MG63 (cell line): ENCODE measurements at regions not wholly inside any gene's neighbourhood (a gene's known extent, or its start where the extent isn't known, plus 50 kb on each side); places are given as distances from the start of the nearest gene placed in this dataset.
"Not testable (repeated sequence)": the region's sequence is repeated elsewhere in the genome, so short reads cannot be mapped to it uniquely, and the experiment has no call there.

Experiments
- DNase-seq: peaks from one replicate; pipeline ENCODE4 v3.0.0-alpha.2; 2020
- H3K27me3 ChIP-seq: fragments of 250-450 bp; sonication (Bioruptor Pico); 2 replicates; pipeline ENCODE4 v1.5.1; 2020; ENCODE audit warnings: mild to moderate bottlenecking, moderate library complexity
- H3K36me3 ChIP-seq: fragments of 250-450 bp; sonication (Bioruptor Pico); 2 replicates; pipeline ENCODE4 v1.5.1; 2020; ENCODE audit warnings: mild to moderate bottlenecking, moderate library complexity
- H3K4me3 ChIP-seq: fragments of 250-450 bp; sonication (Bioruptor Pico); 2 replicates; pipeline ENCODE4 v1.5.1; 2020; ENCODE audit warnings: mild to moderate bottlenecking, moderate library complexity
- H3K9me3 ChIP-seq: fragments of 250-450 bp; sonication (Bioruptor Pico); 2 replicates; pipeline ENCODE4 v1.5.1; 2020; ENCODE audit warnings: mild to moderate bottlenecking, moderate library complexity

GRCh38 chr4:66023061-66023460, 352.8 kb upstream of the EPHA5 start:
- no peak overlapping the region for H3K4me3 ChIP-seq
- H3K9me3 ChIP-seq, result no peaks in the 10 kb centered on the region
- DNase-seq, result no peak
- H3K36me3 ChIP-seq, result no peaks in the 10 kb centered on the region
- no peaks in the 10 kb centered on the region for H3K27me3 ChIP-seq

GRCh38 chr4:66017671-66018070, 347.4 kb upstream of the EPHA5 start:
- Histone ChIP-seq H3K36me3 (no peaks in the 10 kb centered on the region), H3K4me3 (no peak overlapping the region), H3K9me3 (no peaks in the 10 kb centered on the region), H3K27me3 (no peaks in the 10 kb centered on the region)
- DNase-seq, result no peak

GRCh38 chr4:66016240-66016639, 346.0 kb upstream of the EPHA5 start:
- Histone ChIP-seq H3K4me3 (no peak overlapping the region), H3K27me3 (no peaks in the 10 kb centered on the region), H3K36me3 (no peaks in the 10 kb centered on the region), H3K9me3 (no peaks in the 10 kb centered on the region)
- no peak for DNase-seq

- no peaks in the 10 kb centered on the region for H3K27me3 ChIP-seq
- no peak overlapping the region for H3K4me3 ChIP-seq
- DNase-seq, result no peak
- H3K9me3 ChIP-seq, result no peaks in the 10 kb centered on the region
- no peaks in the 10 kb centered on the region for H3K36me3 ChIP-seq
These were observed 344.0 kb upstream of the EPHA5 start for GRCh38 chr4:66014146-66014765.

GRCh38 chr4:66000510-66001117, 330.3 kb upstream of the EPHA5 start:
- H3K9me3 ChIP-seq, result no peaks in the 10 kb centered on the region
- H3K36me3 ChIP-seq, result no peaks in the 10 kb centered on the region
- no peaks in the 10 kb centered on the region for H3K27me3 ChIP-seq
- no peak overlapping the region for H3K4me3 ChIP-seq
- no peak for DNase-seq

- no peak for DNase-seq
- no peaks in the 10 kb centered on the region for H3K36me3 ChIP-seq
- H3K4me3 ChIP-seq, result no peak overlapping the region
- H3K27me3 ChIP-seq, result no peaks in the 10 kb centered on the region
- no peaks in the 10 kb centered on the region for H3K9me3 ChIP-seq
These were observed 329.2 kb upstream of the EPHA5 start for GRCh38 chr4:65999518-65999871.

- not testable (repeated sequence) for DNase-seq, H3K9me3 ChIP-seq, H3K27me3 ChIP-seq, H3K36me3 ChIP-seq, H3K4me3 ChIP-seq
These were observed 328.7 kb upstream of the EPHA5 start for GRCh38 chr4:65998807-65999517.

- Histone ChIP-seq H3K36me3 (no peaks in the 10 kb centered on the region), H3K27me3 (no peaks in the 10 kb centered on the region), H3K9me3 (no peaks in the 10 kb centered on the region), H3K4me3 (no peak overlapping the region)
- no peak for DNase-seq
These were observed 312.8 kb upstream of the EPHA5 start for GRCh38 chr4:65983061-65983460.

- Histone ChIP-seq H3K27me3 (no peaks in the 10 kb centered on the region), H3K9me3 (no peaks in the 10 kb centered on the region), H3K4me3 (no peak overlapping the region), H3K36me3 (no peaks in the 10 kb centered on the region)
- no peak for DNase-seq
These were observed 306.0 kb upstream of the EPHA5 start for GRCh38 chr4:65976287-65976686.

- no peak for DNase-seq
- Histone ChIP-seq H3K36me3 (no peaks in the 10 kb centered on the region), H3K9me3 (no peaks in the 10 kb centered on the region), H3K27me3 (no peaks in the 10 kb centered on the region), H3K4me3 (no peak overlapping the region)
These were observed 302.9 kb upstream of the EPHA5 start for GRCh38 chr4:65973186-65973585.

- Histone ChIP-seq H3K9me3 (no peaks in the 10 kb centered on the region), H3K36me3 (no peaks in the 10 kb centered on the region), H3K4me3 (no peak overlapping the region), H3K27me3 (no peaks in the 10 kb centered on the region)
- DNase-seq, result no peak
These were observed 301.4 kb upstream of the EPHA5 start for GRCh38 chr4:65971686-65972085.

- H3K9me3 ChIP-seq, result no peaks in the 10 kb centered on the region
- no peaks in the 10 kb centered on the region for H3K27me3 ChIP-seq
- H3K36me3 ChIP-seq, result no peaks in the 10 kb centered on the region
- H3K4me3 ChIP-seq, result no peak overlapping the region
- no peak for DNase-seq
These were observed 298.7 kb upstream of the EPHA5 start for GRCh38 chr4:65968831-65969558.

GRCh38 chr4:65960751-65961150, 290.5 kb upstream of the EPHA5 start:
- DNase-seq, result no peak

GRCh38 chr4:65954416-65954815, 284.1 kb upstream of the EPHA5 start:
- Histone ChIP-seq H3K27me3 (no peaks in the 10 kb centered on the region), H3K4me3 (no peak overlapping the region), H3K9me3 (no peaks in the 10 kb centered on the region), H3K36me3 (no peaks in the 10 kb centered on the region)
- DNase-seq, result no peak

More at GRCh38 chr4:65960751-65961150, 290.5 kb upstream of the EPHA5 start:
- no peak overlapping the region for H3K4me3 ChIP-seq
- no peaks in the 10 kb centered on the region for H3K9me3 ChIP-seq
- H3K36me3 ChIP-seq, result no peaks in the 10 kb centered on the region
- no peaks in the 10 kb centered on the region for H3K27me3 ChIP-seq

GRCh38 chr4:65951177-65951576, 280.9 kb upstream of the EPHA5 start:
- Histone ChIP-seq H3K9me3 (no peaks in the 10 kb centered on the region), H3K36me3 (no peaks in the 10 kb centered on the region), H3K27me3 (no peaks in the 10 kb centered on the region), H3K4me3 (no peak overlapping the region)
- no peak for DNase-seq

- H3K36me3 ChIP-seq, result no peaks in the 10 kb centered on the region
- no peaks in the 10 kb centered on the region for H3K27me3 ChIP-seq
- no peak for DNase-seq
- no peaks in the 10 kb centered on the region for H3K9me3 ChIP-seq
- no peak overlapping the region for H3K4me3 ChIP-seq
These were observed 272.8 kb upstream of the EPHA5 start for GRCh38 chr4:65943076-65943475.

GRCh38 chr4:65924843-65925242, 254.6 kb upstream of the EPHA5 start:
- no peaks in the 10 kb centered on the region for H3K36me3 ChIP-seq
- no peak overlapping the region for H3K4me3 ChIP-seq
- DNase-seq, result no peak
- H3K9me3 ChIP-seq, result no peaks in the 10 kb centered on the region
- no peaks in the 10 kb centered on the region for H3K27me3 ChIP-seq
